Keratinocyte (primary cell): ENCODE measurements at regions not wholly inside any gene's neighbourhood (a gene's known extent, or its start where the extent isn't known, plus 50 kb on each side); places are given as distances from the start of the nearest gene placed in this dataset.
"Not testable (repeated sequence)": the region's sequence is repeated elsewhere in the genome, so short reads cannot be mapped to it uniquely, and the experiment has no call there.

Source experiments
- DNase-seq: peaks from one replicate; pipeline ENCODE4 v3.0.0-alpha.2; 2011; ENCODE audit warnings: low read depth, missing footprints, low spot score
- FAIRE-seq: peaks from 2 replicates; lab custom pipeline; 2011; peaks lifted over from hg19 to GRCh38; lab: Jason Lieb, UNC
- H2AFZ ChIP-seq: 2 replicates; pipeline ENCODE4 v1.6.0; 2012; ENCODE audit warnings: low read length, control low read depth, inconsistent platforms; ENCODE audit not compliant: control insufficient read depth
- H3K27ac ChIP-seq: 2 replicates; pipeline ENCODE4 v1.5.1; 2011; ENCODE audit warnings: low read length; ENCODE audit not compliant: control insufficient read depth, insufficient read depth
- H3K27me3 ChIP-seq: 3 replicates; pipeline ENCODE4 v1.6.0; 2011; ENCODE audit warnings: low read length; ENCODE audit not compliant: control insufficient read depth, insufficient read depth; ENCODE audit errors: extremely low read depth
- H3K36me3 ChIP-seq, 2 experiments: 2 replicates in 1 of 2; 3 replicates in 1 of 2; pipeline ENCODE4 v1.5.1; 2011; ENCODE audit warnings: low read length in 2 of 2, mild to moderate bottlenecking in 1 of 2; ENCODE audit not compliant: control insufficient read depth in 2 of 2, insufficient read depth in 2 of 2; ENCODE audit errors: extremely low read depth in 1 of 2
- H3K4me1 ChIP-seq: 3 replicates; pipeline ENCODE4 v1.5.1; 2011; ENCODE audit warnings: low read length; ENCODE audit not compliant: control insufficient read depth, insufficient read depth; ENCODE audit errors: extremely low read depth
- H3K4me2 ChIP-seq: 3 replicates; pipeline ENCODE4 v1.6.0; 2011; ENCODE audit warnings: low read depth, low read length; ENCODE audit not compliant: control insufficient read depth, insufficient read depth; ENCODE audit errors: extremely low read depth
- H3K4me3 ChIP-seq, 3 experiments: fragments of 200-600 bp in 1 of 3; sonication (generic) in 1 of 3; 2 replicates in 2 of 3; 3 replicates in 1 of 3; pipeline ENCODE4 v1.5.1; 2011 to 2016; ENCODE audit warnings: low read length in 3 of 3, mild to moderate bottlenecking in 3 of 3, control low read depth in 2 of 3, inconsistent platforms in 1 of 3, low read depth in 1 of 3, mixed read lengths in 1 of 3, mixed run types in 1 of 3, moderate library complexity in 1 of 3; ENCODE audit not compliant: control insufficient read depth in 2 of 3, insufficient read depth in 2 of 3; ENCODE audit errors: extremely low read depth in 1 of 3
- H3K79me2 ChIP-seq: 2 replicates; pipeline ENCODE4 v1.6.0; 2012; ENCODE audit warnings: low read length; ENCODE audit not compliant: control insufficient read depth, insufficient read depth
- H3K9ac ChIP-seq: 3 replicates; pipeline ENCODE4 v1.6.0; 2011; ENCODE audit warnings: low read length; ENCODE audit not compliant: control insufficient read depth, insufficient read depth; ENCODE audit errors: extremely low read depth
- H3K9me1 ChIP-seq: 3 replicates; pipeline ENCODE4 v1.6.0; 2011; ENCODE audit warnings: low read length; ENCODE audit not compliant: control insufficient read depth, insufficient read depth; ENCODE audit errors: extremely low read depth
- H3K9me3 ChIP-seq: 2 replicates; pipeline ENCODE4 v1.5.1; 2012; ENCODE audit warnings: low read depth, low read length; ENCODE audit not compliant: control insufficient read depth
- H4K20me1 ChIP-seq: 3 replicates; pipeline ENCODE4 v1.6.0; 2011; ENCODE audit warnings: low read length; ENCODE audit not compliant: control insufficient read depth, insufficient read depth; ENCODE audit errors: extremely low read depth
- EZH2 ChIP-seq: IDR thresholded peaks from one replicate; pipeline ENCODE4 v1.6.1; 2012; ENCODE audit warnings: inconsistent platforms, mild to moderate bottlenecking, low read length, moderate library complexity
- dilution Hi-C: fragments of 300-500 bp; cut with MboI; formaldehyde crosslinking; loops from one replicate; pipeline ENCODE4 v1.7.0; 2020; ENCODE audit warnings: low sequenced_read_pairs; ENCODE audit not compliant: extremely low pct_ligation_motif_present
- TF ChIP-seq, protein P1 (sequence below), 3 experiments: IDR thresholded peaks in 1 of 3; conservative IDR thresholded peaks in 1 of 3; optimal IDR thresholded peaks in 1 of 3; 2 replicates in 2 of 3; 3 replicates in 1 of 3; pipeline versions ENCODE3 to v1.5.1; 2011; ENCODE audit warnings: low read length in 3 of 3, mild to moderate bottlenecking in 3 of 3, moderate library complexity in 2 of 3, control low read depth in 1 of 3, inconsistent platforms in 1 of 3; ENCODE audit not compliant: insufficient read depth in 2 of 3; ENCODE audit errors: extremely low read depth in 1 of 3

DNA sequence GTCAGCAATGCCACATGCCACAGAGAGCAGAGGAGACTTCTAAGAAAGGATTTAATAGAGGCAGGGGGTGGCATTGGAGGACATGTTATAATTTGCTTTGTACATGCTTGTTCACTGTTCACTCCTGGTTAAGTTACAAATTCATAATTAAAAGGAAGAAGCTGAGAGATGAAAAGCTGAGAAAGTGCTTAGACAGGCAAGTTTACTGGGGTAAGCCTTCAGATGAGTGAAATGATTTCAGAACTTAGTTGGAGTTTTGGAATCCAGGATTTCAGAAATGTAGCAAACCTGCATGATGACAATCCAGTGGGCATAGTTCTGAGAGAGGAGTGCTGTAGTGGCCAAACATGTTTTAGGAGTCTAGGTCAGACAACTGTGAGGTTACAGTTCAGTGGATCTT, 67.3 kb upstream of the FBXO33 start:
- Histone ChIP-seq H3K27me3 (no peaks in the 10 kb centered on the region), H3K4me1 (no peaks in the 10 kb centered on the region), H3K4me3 (no peak overlapping the region), H3K9me3 (no peaks in the 10 kb centered on the region), H2AFZ (no peak overlapping the region), H3K4me2 (no peak overlapping the region), H3K9me1 (no peaks in the 10 kb centered on the region), H3K27ac (no peak overlapping the region), H4K20me1 (no peaks in the 10 kb centered on the region), H3K9ac (no peak overlapping the region), H3K36me3 (no peaks in the 10 kb centered on the region), H3K79me2 (no peaks in the 10 kb centered on the region)
- DNase-seq, result no peak
- no peak for FAIRE-seq
- dilution Hi-C loops, result no loop called here
- TF ChIP-seq EZH2, result no peak

DNA sequence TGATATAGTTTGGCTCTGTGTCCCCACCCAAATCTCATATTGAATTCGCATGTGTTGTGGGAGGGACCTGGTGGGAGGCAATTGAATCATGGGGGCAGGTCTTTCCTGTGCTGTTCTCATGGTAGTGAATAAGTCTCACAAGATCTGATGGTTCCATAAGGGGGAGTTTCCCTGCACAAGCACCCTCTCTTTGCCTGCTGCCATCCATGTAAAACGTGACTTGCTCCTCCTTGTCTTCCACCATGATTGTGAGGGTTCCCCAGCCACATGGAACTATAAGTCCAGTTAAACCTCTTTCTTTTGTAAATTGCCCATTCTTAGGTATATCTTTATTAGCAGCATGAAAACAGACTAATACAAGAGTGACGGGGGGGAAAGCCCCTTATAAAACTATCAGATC, 65.4 kb upstream of the FBXO33 start:
- H3K9me3 ChIP-seq, H3K4me3 ChIP-seq, DNase-seq, FAIRE-seq, H3K27ac ChIP-seq, H4K20me1 ChIP-seq, H3K4me1 ChIP-seq, H3K9me1 ChIP-seq, H2AFZ ChIP-seq, H3K27me3 ChIP-seq, H3K9ac ChIP-seq, H3K79me2 ChIP-seq, dilution Hi-C loops, H3K4me2 ChIP-seq, H3K36me3 ChIP-seq: not testable (repeated sequence)

DNA sequence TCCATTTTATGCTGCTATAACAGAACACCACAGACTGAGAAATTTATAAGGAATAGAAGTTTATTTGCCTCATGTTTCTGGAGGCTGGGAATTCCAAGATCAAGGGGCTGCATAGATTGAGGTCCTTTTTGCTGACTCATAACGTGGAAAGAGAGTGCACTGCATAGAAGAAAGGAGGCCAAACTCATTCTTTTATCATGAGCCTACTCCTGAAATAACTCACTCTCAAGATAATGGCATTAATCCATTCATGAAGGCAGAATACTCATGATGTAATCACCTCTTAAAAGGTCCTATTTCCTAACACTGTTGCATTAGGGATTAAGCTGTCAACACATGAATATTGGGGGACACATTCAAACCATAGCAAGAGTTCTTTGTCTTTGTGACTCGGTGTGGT, 60.0 kb upstream of the FBXO33 start:
- H3K79me2 ChIP-seq, result no peaks in the 10 kb centered on the region
- no peak overlapping the region for H3K27ac ChIP-seq
- DNase-seq (no peak), FAIRE-seq (no peak)
- no peaks in the 10 kb centered on the region for H3K9me3 ChIP-seq
- no peaks in the 10 kb centered on the region for H3K36me3 ChIP-seq
- H2AFZ ChIP-seq, result no peak overlapping the region
- dilution Hi-C loops, result no loop called here
- H3K4me1 ChIP-seq, result no peaks in the 10 kb centered on the region
- no peak overlapping the region for H3K4me3 ChIP-seq
- H3K9ac ChIP-seq, result no peak overlapping the region
- H3K27me3 ChIP-seq, result no peaks in the 10 kb centered on the region
- no peaks in the 10 kb centered on the region for H4K20me1 ChIP-seq
- no peaks in the 10 kb centered on the region for H3K9me1 ChIP-seq
- TF ChIP-seq, protein P1, sequence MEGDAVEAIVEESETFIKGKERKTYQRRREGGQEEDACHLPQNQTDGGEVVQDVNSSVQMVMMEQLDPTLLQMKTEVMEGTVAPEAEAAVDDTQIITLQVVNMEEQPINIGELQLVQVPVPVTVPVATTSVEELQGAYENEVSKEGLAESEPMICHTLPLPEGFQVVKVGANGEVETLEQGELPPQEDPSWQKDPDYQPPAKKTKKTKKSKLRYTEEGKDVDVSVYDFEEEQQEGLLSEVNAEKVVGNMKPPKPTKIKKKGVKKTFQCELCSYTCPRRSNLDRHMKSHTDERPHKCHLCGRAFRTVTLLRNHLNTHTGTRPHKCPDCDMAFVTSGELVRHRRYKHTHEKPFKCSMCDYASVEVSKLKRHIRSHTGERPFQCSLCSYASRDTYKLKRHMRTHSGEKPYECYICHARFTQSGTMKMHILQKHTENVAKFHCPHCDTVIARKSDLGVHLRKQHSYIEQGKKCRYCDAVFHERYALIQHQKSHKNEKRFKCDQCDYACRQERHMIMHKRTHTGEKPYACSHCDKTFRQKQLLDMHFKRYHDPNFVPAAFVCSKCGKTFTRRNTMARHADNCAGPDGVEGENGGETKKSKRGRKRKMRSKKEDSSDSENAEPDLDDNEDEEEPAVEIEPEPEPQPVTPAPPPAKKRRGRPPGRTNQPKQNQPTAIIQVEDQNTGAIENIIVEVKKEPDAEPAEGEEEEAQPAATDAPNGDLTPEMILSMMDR (optimal IDR thresholded peaks at IDR 0.05 in 1 of 3, IDR thresholded peaks at IDR 0.05 in 1 of 3, conservative IDR thresholded peaks at IDR 0.05 in 1 of 3; ENCODE audit: extremely low read depth in 1 of 3, insufficient read depth in 2 of 3, low read length in 3 of 3), result no peak
- TF ChIP-seq EZH2, result no peak
- H3K4me2 ChIP-seq, result no peak overlapping the region
